C4-2B (cell line): ENCODE measurements at regions not wholly inside any gene's neighbourhood (a gene's known extent, or its start where the extent isn't known, plus 50 kb on each side); places are given as distances from the start of the nearest gene placed in this dataset.

Experiments
- H3K27ac ChIP-seq: fragments of 450-650 bp; 2 replicates; pipeline ENCODE4 v1.5.1; 2017
- ZFX ChIP-seq: fragments of 450-650 bp; IDR thresholded peaks from 2 replicates; pipeline ENCODE4 v1.6.1; 2017
- TF ChIP-seq, protein P1 (sequence below): fragments of 450-650 bp; conservative IDR thresholded peaks from 2 replicates; pipeline ENCODE4 v1.5.1; 2017; ENCODE audit warnings: mild to moderate bottlenecking

DNA sequence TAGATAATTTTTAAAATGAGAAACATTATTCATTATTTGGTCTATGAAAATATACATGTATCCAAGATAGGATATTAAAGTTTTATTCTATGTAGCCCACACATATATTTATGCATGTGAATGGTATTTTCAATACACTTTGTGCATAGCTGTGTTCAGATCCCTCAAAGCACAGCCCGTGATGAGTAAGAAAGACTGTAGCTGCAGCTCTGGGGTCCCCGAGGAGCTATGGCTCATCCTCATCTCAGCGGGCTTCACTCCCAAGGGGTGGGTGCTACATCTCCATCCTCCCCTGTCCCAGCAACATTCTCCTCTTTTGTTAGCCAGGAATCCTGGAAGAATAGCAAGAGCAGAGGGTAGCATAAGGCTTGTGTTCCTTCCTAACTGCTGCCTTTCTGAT lies 130.8 kb downstream of the SAMD5 start:
- no peak overlapping the region for H3K27ac ChIP-seq
- TF ChIP-seq, protein P1, sequence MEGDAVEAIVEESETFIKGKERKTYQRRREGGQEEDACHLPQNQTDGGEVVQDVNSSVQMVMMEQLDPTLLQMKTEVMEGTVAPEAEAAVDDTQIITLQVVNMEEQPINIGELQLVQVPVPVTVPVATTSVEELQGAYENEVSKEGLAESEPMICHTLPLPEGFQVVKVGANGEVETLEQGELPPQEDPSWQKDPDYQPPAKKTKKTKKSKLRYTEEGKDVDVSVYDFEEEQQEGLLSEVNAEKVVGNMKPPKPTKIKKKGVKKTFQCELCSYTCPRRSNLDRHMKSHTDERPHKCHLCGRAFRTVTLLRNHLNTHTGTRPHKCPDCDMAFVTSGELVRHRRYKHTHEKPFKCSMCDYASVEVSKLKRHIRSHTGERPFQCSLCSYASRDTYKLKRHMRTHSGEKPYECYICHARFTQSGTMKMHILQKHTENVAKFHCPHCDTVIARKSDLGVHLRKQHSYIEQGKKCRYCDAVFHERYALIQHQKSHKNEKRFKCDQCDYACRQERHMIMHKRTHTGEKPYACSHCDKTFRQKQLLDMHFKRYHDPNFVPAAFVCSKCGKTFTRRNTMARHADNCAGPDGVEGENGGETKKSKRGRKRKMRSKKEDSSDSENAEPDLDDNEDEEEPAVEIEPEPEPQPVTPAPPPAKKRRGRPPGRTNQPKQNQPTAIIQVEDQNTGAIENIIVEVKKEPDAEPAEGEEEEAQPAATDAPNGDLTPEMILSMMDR, result no peak
- no peak for TF ChIP-seq ZFX

DNA sequence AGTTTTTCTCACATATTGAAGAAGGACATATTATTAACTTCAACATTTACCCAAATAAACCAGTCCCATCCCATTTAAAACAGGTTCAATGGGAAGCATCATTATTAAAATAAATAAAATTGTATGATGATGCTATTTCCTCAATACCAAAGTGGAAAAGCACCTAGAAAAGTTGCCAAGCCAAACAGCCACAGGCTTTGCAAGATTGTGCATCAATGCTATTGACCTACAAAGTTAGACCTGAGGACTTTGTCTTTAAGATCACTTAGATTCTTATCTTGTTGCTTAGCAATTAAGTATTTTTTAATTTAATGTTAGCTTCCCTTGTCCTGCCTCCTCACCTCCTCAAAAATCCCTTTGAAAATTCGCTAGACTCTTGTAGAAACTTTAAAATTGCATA lies 132.1 kb downstream of the SAMD5 start:
- TF ChIP-seq, protein P1, result no peak
- no peak for TF ChIP-seq ZFX
- H3K27ac ChIP-seq, result no peak overlapping the region

DNA sequence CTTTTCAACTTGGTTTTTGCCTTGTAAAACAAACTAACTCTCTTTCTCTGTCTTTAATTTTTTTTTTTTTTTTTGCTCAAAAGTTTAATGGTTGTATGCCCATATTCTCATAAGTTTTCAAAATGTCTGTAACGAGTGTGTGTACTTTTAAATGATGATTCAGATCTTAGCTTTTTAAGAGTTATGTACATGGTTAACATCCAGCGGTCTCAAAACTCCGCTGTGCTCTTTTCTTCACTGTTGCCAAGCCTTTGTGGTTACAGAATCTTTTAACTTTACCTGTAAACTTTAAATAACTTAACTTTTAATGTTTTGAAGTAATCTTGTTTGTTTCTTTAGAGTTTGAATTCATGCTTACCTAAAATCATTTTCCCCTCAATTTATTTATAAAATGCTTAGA lies 133.0 kb downstream of the SAMD5 start:
- H3K27ac ChIP-seq, result no peak overlapping the region
- TF ChIP-seq ZFX, result no peak
- TF ChIP-seq, protein P1, result no peak

GRCh38 chr6:147642458-147642857 lies 134.0 kb downstream of the SAMD5 start:
- no peak overlapping the region for H3K27ac ChIP-seq

DNA sequence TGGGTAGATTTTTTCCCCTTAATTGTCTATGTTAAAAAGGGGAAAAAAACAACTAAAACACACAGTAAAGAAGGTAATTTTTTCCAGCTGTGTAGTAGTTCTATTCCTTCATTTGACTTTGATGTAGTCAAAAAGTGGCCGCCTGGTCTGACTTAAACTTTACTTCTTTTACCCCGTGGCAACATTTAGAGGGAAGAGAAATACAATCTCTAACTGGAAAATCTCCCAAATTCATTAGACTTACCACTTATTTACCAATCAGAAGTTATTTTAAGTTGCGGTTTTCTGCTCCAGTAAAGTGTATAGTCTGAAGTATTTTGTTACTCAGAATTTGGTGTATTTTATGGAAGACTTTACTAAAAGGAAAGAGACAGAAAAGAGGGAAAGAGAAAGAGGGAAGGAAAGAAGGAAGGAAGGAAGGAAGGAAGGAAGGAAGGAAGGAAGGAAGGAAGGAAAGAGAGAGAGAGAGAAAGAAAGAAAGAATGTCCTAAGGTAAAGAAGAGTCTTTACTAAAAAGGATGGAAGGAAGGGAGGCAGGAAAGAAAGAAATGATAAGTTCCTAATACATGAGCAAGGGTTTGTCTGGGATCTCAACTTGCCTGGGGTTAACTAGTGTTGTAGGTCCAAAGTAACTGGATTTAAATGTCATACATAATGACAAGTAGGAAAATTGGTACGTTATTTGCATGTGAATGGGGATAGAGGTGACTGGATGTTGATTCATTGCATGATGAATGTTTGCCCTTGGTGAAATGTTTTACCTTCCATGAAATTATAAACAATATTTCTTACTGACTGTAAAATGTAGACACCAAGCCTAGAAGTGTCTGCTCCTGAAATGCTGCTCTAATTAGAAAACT lies 135.1 kb downstream of the SAMD5 start:
- TF ChIP-seq, protein P1, result no peak
- no peak for TF ChIP-seq ZFX
- H3K27ac ChIP-seq, result no peak overlapping the region

More at GRCh38 chr6:147642458-147642857, 134.0 kb downstream of the SAMD5 start:
- no peak for TF ChIP-seq ZFX
- TF ChIP-seq, protein P1, result no peak

- no peak for TF ChIP-seq ZFX
- TF ChIP-seq, protein P1, result no peak
- H3K27ac ChIP-seq, result no peak overlapping the region
Observed at GRCh38 chr6:147648916-147649315, 140.4 kb downstream of the SAMD5 start.

DNA sequence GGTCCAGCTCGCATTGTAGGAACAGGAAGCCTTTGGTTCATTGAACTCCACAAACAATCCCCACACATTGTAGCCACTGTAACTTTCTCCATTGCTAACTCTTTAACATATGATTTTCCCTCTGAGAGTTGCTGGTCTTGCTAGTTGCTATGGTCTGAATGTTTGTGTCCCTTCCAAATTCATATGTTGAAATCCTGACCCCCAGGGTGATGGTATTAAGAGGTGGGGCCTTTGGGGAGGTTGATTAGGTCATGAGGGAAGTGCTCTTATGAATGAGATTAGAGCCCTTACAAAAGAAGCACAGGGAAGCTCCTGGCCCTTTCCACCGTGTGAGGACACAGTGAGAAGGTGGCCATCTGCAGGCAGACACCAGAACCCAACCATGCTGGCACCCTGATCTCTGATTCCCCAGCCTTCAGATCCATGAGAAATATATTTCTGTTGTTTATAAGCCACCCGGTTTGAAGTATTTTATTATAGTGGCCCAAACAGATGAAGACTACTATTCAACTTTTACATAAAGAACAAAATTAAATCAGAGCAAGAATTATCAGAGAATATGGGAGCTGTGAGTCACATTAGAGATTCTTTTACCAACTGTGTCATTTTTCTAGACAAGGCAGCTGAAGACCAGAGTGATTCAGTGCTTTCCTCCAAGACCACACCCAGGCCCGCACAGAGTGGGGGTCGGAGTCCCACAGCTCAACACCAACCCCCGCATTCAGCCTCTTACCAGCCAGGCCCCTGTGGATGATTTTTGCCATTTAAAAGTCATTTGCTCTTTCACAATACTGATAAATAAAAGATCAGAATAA lies 143.0 kb downstream of the SAMD5 start:
- TF ChIP-seq, protein P1, result 0 out of 2 replicates have a peak, but pooled peaks have one; percentile 6
- TF ChIP-seq ZFX, result no peak

More for the DNA sequence above, 143.0 kb downstream of the SAMD5 start:
- no peak overlapping the region for H3K27ac ChIP-seq
